ENCODE measurements at regions not wholly inside any gene's neighbourhood (a gene's known extent, or its start where the extent isn't known, plus 50 kb on each side); places are given as distances from the start of the nearest gene placed in this dataset.

- TF ChIP-seq, protein P1, sequence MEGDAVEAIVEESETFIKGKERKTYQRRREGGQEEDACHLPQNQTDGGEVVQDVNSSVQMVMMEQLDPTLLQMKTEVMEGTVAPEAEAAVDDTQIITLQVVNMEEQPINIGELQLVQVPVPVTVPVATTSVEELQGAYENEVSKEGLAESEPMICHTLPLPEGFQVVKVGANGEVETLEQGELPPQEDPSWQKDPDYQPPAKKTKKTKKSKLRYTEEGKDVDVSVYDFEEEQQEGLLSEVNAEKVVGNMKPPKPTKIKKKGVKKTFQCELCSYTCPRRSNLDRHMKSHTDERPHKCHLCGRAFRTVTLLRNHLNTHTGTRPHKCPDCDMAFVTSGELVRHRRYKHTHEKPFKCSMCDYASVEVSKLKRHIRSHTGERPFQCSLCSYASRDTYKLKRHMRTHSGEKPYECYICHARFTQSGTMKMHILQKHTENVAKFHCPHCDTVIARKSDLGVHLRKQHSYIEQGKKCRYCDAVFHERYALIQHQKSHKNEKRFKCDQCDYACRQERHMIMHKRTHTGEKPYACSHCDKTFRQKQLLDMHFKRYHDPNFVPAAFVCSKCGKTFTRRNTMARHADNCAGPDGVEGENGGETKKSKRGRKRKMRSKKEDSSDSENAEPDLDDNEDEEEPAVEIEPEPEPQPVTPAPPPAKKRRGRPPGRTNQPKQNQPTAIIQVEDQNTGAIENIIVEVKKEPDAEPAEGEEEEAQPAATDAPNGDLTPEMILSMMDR (IDR thresholded peaks at IDR 0.05), result no peak
- no peak for TF ChIP-seq EZH2 (IDR thresholded peaks at IDR 0.05; ENCODE audit: borderline replicate concordance, insufficient read depth, low read depth, low read length, poor library complexity, severe bottlenecking)
Measured at GRCh38 chr13:83007226-83007625, 875.0 kb downstream of the SLITRK1 start.
